ENCODE measurements at regions not wholly inside any gene's neighbourhood (a gene's known extent, or its start where the extent isn't known, plus 50 kb on each side); places are given as distances from the start of the nearest gene placed in this dataset.
A peak's percentile ranks its signal among the peaks of the same experiment; 100 is the strongest.

- DNase-seq (ENCODE audit: low read depth, low spot score), result no peak
- no peak overlapping the region for H3K4me3 Mint-ChIP-seq
- no peaks in the 10 kb centered on the region for H3K36me3 Mint-ChIP-seq (ENCODE audit: low read depth)
- H3K27ac Mint-ChIP-seq (ENCODE audit: unreplicated experiment), result no peak overlapping the region
- H3K4me1 Mint-ChIP-seq, result no peaks in the 10 kb centered on the region
- peaks cover 47% of the 10 kb centered on the region for H3K27me3 Mint-ChIP-seq (ENCODE audit: low read depth)
- no peak for TF ChIP-seq CTCF (conservative IDR thresholded peaks at IDR 0.05)
- H3K9me3 Mint-ChIP-seq, result no peaks in the 10 kb centered on the region
These were observed 287.5 kb downstream of the NPIPA8 start for GRCh38 chr16:18048853-18049546.

DNA sequence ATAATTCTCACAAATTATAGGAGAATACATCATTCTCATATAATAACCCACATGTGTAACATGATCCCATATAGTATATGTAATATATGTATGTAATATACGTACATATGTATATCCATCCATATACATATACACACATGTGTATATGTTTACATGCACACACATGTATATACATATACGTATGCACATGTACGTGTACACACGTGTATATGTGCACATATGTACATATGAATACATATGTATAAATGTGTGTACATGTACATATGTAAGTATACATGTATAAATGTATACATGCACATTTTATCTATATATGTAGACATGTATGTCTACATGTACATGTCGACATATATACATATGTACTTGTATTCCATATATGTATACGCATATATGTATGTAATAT lies 288.8 kb downstream of the NPIPA8 start:
- Mint-ChIP-seq H3K4me1 (no peaks in the 10 kb centered on the region), H3K9me3 (no peaks in the 10 kb centered on the region), H3K27ac (ENCODE audit: unreplicated experiment) (no peak overlapping the region), H3K4me3 (no peak overlapping the region), H3K27me3 (ENCODE audit: low read depth) (peaks cover 58% of the 10 kb centered on the region), H3K36me3 (ENCODE audit: low read depth) (no peaks in the 10 kb centered on the region)
- DNase-seq (ENCODE audit: low read depth, low spot score), result no peak
- TF ChIP-seq CTCF (conservative IDR thresholded peaks at IDR 0.05), result no peak

- no peak for DNase-seq (ENCODE audit: low read depth, low spot score)
- Mint-ChIP-seq H3K9me3 (no peaks in the 10 kb centered on the region), H3K4me1 (no peaks in the 10 kb centered on the region), H3K36me3 (ENCODE audit: low read depth) (no peaks in the 10 kb centered on the region), H3K27me3 (ENCODE audit: low read depth) (peaks cover 75% of the 10 kb centered on the region), H3K4me3 (no peak overlapping the region), H3K27ac (ENCODE audit: unreplicated experiment) (no peak overlapping the region)
- no peak for TF ChIP-seq CTCF (conservative IDR thresholded peaks at IDR 0.05)
These were observed 291.2 kb downstream of the NPIPA8 start for GRCh38 chr16:18045356-18045755.

GRCh38 chr16:18041864-18042834 lies 294.4 kb downstream of the NPIPA8 start:
- no peak for DNase-seq (ENCODE audit: low read depth, low spot score)
- Mint-ChIP-seq H3K4me3 (no peak overlapping the region), H3K27ac (ENCODE audit: unreplicated experiment) (peak overlapping the region; percentile 57), H3K9me3 (peaks cover 2% of the 10 kb centered on the region), H3K36me3 (ENCODE audit: low read depth) (no peaks in the 10 kb centered on the region), H3K4me1 (no peaks in the 10 kb centered on the region), H3K27me3 (ENCODE audit: low read depth) (peaks cover 71% of the 10 kb centered on the region)
- TF ChIP-seq CTCF (conservative IDR thresholded peaks at IDR 0.05), result no peak

DNA sequence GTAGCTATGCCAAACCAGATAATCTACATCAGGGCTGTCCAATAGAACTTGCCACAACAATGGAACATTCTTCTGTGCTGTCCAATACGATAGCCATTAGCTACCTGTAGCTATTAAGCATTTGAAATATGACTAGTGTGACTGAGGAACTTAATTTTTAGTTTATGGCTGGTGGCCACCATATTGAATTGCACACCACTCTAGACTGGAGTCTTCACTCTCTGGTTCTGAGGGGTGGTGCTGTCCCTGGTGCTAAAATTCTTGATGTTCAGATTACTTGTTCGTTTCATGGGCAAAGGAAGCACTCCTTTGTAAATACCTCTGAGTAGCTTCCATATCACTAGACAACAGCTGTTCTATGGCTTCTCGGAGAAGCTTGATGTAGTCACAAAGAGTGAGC lies 296.6 kb downstream of the NPIPA8 start:
- H3K4me3 Mint-ChIP-seq, result no peak overlapping the region
- no peak overlapping the region for H3K27ac Mint-ChIP-seq (ENCODE audit: unreplicated experiment)
- DNase-seq (ENCODE audit: low read depth, low spot score), result no peak
- H3K4me1 Mint-ChIP-seq, result no peaks in the 10 kb centered on the region
- TF ChIP-seq CTCF (conservative IDR thresholded peaks at IDR 0.05), result no peak
- peaks cover 5% of the 10 kb centered on the region for H3K9me3 Mint-ChIP-seq
- peaks cover 60% of the 10 kb centered on the region for H3K27me3 Mint-ChIP-seq (ENCODE audit: low read depth)
- no peaks in the 10 kb centered on the region for H3K36me3 Mint-ChIP-seq (ENCODE audit: low read depth)
